SJCRH30 (cell line): ENCODE measurements at regions not wholly inside any gene's neighbourhood (a gene's known extent, or its start where the extent isn't known, plus 50 kb on each side); places are given as distances from the start of the nearest gene placed in this dataset.
A peak's percentile ranks its signal among the peaks of the same experiment; 100 is the strongest.
"Not testable (repeated sequence)": the region's sequence is repeated elsewhere in the genome, so short reads cannot be mapped to it uniquely, and the experiment has no call there.

Experiments
- DNase-seq, 2 experiments: peaks; one replicate each; pipeline ENCODE4 v3.0.0-alpha.2; 2015 to 2020
- H3K27ac ChIP-seq: fragments of 250-450 bp; sonication (Bioruptor Pico); 2 replicates; pipeline ENCODE4 v1.5.1; 2020; ENCODE audit warnings: mild to moderate bottlenecking, moderate library complexity
- H3K27me3 ChIP-seq: fragments of 250-450 bp; sonication (Bioruptor Pico); 2 replicates; pipeline ENCODE4 v1.5.1; 2020; ENCODE audit warnings: mild to moderate bottlenecking, moderate library complexity
- H3K36me3 ChIP-seq: fragments of 250-450 bp; sonication (Bioruptor Pico); 2 replicates; pipeline ENCODE4 v1.5.1; 2020; ENCODE audit warnings: mild to moderate bottlenecking, moderate library complexity
- H3K4me1 ChIP-seq: fragments of 250-450 bp; sonication (Bioruptor Pico); 2 replicates; pipeline ENCODE4 v1.5.1; 2020; ENCODE audit warnings: mild to moderate bottlenecking, moderate library complexity
- H3K4me3 ChIP-seq: fragments of 250-450 bp; sonication (Bioruptor Pico); 2 replicates; pipeline ENCODE4 v1.5.1; 2020; ENCODE audit warnings: mild to moderate bottlenecking, moderate library complexity
- H3K9me3 ChIP-seq: fragments of 250-450 bp; sonication (Bioruptor Pico); replicated peaks from 2 replicates; pipeline ENCODE4 v1.5.1; 2020; ENCODE audit warnings: mild to moderate bottlenecking, moderate library complexity

DNA sequence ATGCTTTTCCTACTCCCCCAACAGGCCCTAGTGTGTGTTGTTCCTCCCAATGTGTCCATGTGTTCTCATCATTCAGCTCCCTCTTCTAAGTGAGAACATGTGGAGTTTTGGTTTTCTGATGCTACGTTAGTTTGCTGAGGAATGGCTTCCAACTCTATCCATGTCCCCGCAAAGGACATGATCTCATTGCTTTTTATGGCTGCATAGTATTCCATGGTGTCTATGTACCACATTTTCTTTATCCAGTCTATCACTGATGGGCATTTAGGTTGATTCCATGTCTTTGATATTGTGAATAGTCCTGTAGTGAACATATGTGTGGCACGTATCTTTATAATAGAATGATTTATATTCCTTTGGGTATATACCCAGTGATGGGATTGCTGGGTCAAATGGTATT lies 72.5 kb upstream of the CCNY start:
- not testable (repeated sequence) for H3K4me1 ChIP-seq, DNase-seq, H3K27me3 ChIP-seq, H3K9me3 ChIP-seq, H3K4me3 ChIP-seq, H3K27ac ChIP-seq, H3K36me3 ChIP-seq

DNA sequence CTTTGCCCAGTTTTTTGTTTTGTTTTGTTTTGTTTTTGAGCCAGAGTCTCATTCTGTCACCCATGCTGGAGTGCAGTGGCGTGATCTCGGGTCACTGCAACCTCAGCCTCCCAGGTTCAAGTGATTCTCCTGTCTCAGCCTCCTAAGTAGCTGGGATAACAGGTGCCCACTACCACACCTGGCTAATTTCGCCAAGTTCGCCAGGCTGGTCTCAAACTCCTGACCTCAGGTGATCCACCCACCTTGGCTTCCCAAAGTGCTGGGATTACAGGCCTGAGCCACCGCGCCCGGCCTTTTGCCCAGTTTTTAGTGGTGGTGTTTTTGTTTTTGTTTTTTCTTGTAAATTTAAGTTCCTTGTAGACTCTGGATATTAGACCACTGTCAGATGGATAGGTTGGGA lies 71.7 kb upstream of the CCNY start:
- H3K9me3 ChIP-seq, H3K36me3 ChIP-seq, DNase-seq, H3K4me1 ChIP-seq, H3K27ac ChIP-seq, H3K27me3 ChIP-seq, H3K4me3 ChIP-seq: not testable (repeated sequence)

DNA sequence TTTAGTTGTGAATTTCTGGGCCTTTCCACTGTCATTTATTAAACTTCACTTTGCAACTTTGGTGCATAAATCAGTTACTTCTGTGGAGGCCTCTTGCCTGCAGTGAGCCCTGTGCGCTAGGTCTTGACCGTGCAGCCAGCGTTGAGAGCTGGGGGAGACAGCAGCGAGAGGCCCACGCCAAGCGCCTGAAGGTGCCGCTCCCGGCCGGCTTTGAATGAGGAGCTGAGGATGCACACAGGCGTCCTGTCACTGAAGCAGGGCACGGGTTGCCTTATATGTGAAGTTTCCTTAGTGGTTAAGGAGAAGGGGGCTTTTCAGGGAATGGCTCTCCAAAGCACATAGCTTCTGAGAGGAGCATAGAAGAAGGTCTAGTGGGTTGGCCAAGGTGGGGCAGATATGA lies 70.9 kb upstream of the CCNY start:
- H3K27me3 ChIP-seq: no peaks in the 10 kb centered on the region
- no peaks in the 10 kb centered on the region for H3K4me1 ChIP-seq
- no peaks in the 10 kb centered on the region for H3K9me3 ChIP-seq
- H3K27ac ChIP-seq: no peak overlapping the region
- DNase-seq: no peak
- H3K4me3 ChIP-seq: no peak overlapping the region
- no peaks in the 10 kb centered on the region for H3K36me3 ChIP-seq

DNA sequence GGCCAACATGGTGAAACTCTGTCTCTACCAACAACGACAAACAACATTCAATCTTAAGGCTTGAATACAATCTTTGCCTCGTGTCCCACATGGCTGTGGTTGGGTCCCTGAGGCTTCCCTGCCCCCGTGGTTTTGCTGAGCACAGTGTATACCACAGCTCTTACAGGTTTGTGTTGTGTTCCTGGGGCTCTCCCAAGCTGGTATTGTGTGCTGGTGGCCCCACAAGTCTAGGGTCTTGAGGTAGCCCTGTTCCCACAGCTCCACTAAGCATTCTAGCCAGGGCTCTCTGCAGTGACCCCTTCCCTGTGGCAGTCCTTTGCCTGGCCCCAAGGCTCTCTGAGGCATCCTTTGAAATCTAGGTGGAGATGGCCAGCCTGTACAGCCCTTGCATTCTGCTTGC lies 68.0 kb upstream of the CCNY start:
- Histone ChIP-seq H3K36me3 (no peaks in the 10 kb centered on the region), H3K27me3 (no peaks in the 10 kb centered on the region), H3K4me1 (peaks cover 12% of the 10 kb centered on the region), H3K9me3 (no peaks in the 10 kb centered on the region), H3K4me3 (no peak overlapping the region), H3K27ac (no peak overlapping the region)
- DNase-seq: no peak

DNA sequence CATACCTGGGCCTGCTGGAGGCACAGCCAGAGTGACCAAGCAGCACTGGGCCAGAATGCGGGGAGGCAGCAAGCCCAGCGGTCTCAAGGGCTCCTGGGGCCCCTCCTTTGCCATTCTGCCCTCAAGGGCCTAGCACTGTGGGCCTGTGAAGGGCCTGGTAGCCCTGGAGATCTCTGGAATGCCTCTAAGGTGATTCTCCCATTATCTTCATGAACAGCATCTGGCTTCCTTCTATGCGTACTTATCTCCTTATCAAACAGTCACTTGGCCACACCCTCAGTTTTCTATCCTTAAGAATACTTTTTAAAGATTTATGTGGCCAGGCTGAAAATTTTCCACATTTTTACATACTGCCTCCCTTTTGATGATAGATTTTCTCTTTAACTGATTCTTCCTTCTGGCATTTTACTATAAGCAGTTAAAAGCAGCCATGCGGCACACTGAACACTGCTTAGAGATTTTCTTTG lies 67.5 kb upstream of the CCNY start:
- no peak for DNase-seq
- no peak overlapping the region for H3K27ac ChIP-seq

DNA sequence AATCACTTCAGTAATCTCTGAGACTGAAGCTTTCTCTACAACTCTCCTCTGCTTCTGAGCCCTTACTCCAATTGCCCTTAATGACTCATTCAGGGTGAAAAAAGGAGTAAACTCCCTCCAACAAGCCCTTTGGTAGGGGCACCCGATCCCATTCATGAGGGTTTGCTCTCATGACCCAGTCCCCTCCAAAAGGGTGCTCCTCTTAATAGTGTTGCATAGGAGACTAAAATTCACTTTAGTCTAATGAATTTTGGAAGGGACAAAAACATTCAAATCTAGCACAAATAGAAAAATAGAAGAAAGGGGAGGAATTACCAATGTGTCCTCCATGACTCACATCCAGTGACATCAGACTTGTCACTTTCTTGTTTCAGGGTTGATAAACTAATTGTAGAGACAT lies 66.2 kb upstream of the CCNY start:
- peaks cover 12% of the 10 kb centered on the region for H3K4me1 ChIP-seq
- H3K36me3 ChIP-seq: no peaks in the 10 kb centered on the region
- DNase-seq: no peak
- H3K27me3 ChIP-seq: no peaks in the 10 kb centered on the region
- H3K4me3 ChIP-seq: no peak overlapping the region
- no peaks in the 10 kb centered on the region for H3K9me3 ChIP-seq
- no peak overlapping the region for H3K27ac ChIP-seq

More for the DNA sequence above, 67.5 kb upstream of the CCNY start:
- Histone ChIP-seq H3K27me3 (no peaks in the 10 kb centered on the region), H3K36me3 (no peaks in the 10 kb centered on the region), H3K4me1 (peaks cover 12% of the 10 kb centered on the region), H3K4me3 (no peak overlapping the region), H3K9me3 (no peaks in the 10 kb centered on the region)

DNA sequence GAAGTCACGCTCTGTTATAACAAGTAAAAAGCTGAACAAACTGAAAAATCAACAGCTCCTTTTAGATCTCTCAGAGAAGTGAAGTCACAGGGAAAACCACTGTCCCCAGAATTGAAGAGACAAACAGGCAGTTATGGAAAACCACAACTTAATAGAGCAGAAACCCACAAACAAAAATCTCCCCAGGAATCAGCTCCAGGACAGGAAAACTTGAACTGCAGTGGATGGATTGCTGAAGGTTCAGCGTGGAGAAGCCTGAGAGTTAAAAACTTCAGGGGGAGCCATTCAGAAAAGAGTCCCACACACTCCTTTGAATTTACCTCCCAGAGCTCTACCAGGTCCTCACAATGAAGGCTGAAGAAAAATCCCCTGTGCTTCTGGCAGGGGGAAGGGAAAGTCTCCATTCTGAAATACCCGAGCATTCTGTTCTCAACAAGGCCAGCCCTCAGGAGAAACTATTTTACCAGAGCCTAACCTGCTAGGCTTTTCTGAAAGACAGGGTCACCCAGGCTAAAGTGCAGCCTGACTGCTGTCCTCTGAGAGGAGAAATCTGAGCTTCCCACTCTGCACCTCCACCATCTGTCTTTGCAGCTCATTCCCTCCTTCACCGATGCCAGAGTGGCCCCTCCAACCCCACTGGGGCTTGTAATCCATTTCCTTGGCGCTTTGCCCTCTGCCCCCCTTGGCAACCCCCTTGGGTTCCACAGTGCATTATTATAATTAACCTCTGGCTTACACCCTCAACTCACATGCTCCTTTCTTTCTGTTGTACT lies 65.0 kb upstream of the CCNY start:
- peak overlapping the region; percentile 46 for H3K27ac ChIP-seq
- H3K9me3 ChIP-seq: no peaks in the 10 kb centered on the region
- H3K27me3 ChIP-seq: no peaks in the 10 kb centered on the region
- H3K36me3 ChIP-seq: no peaks in the 10 kb centered on the region
- no peak overlapping the region for H3K4me3 ChIP-seq
- H3K4me1 ChIP-seq: peaks cover 12% of the 10 kb centered on the region
- DNase-seq: peak; percentile 54 to 73

DNA sequence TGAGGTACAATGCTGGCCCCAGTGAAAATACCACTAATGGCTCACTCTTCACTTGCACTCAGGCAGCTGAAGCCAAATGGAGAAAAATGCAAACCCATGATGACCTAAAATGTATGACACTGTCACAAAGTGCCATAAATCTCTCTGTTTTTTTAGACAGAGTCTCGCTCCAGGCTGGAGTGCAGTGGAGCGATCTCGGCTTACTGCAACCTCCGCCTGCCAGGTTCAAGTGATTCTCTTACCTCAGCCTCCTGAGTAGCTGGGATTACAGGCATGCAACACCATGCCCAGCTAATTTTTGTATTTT lies 64.5 kb upstream of the CCNY start:
- H3K36me3 ChIP-seq, H3K27me3 ChIP-seq, H3K9me3 ChIP-seq, H3K4me3 ChIP-seq, DNase-seq: not testable (repeated sequence)
- H3K27ac ChIP-seq: peak overlapping the region; percentile 46; the same call in 1 of the 2 replicates
- H3K4me1 ChIP-seq: peaks cover 12% of the 10 kb centered on the region

DNA sequence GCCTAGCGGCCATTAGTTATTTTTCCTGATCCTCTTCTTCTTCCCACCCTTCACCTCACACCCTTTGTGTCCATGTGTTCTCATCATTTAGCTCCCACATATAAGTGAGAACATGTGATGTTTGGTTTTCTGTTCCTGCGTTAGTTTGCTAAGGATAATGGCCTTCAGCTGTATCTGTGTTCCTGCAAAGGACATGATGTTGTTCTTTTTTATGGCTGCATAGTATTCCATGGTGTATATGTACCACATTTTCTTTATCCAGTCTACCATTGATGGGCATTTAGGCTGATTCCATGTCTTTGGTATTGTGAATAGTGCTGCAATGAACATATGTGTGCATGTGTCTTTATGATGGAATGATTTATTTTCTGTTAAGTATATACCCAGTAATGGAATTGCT lies 63.9 kb upstream of the CCNY start:
- not testable (repeated sequence) for H3K9me3 ChIP-seq, H3K27ac ChIP-seq, DNase-seq, H3K27me3 ChIP-seq, H3K4me3 ChIP-seq, H3K36me3 ChIP-seq
- peaks cover 12% of the 10 kb centered on the region for H3K4me1 ChIP-seq

DNA sequence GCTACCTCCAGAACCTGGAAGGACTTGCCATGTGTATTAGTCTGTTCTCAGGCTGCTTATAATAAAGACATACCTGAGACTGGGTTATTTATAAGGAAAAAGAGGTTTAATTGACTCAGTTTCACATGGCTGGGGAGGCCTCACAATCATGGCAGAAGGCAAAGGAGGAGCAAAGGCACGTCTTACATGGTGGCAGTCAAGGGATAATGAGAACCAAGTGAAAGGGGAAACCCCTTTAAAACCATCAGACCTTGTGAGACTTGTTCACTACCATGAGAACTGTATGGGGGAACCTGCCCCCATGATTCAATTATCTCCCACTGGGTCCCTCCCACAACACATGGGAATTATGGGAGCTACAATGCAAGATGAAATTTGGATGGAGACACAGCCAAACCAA lies 62.3 kb upstream of the CCNY start:
- H3K27ac ChIP-seq, H3K9me3 ChIP-seq, H3K36me3 ChIP-seq, H3K4me3 ChIP-seq, DNase-seq, H3K27me3 ChIP-seq: not testable (repeated sequence)
- H3K4me1 ChIP-seq: peaks cover 12% of the 10 kb centered on the region

DNA sequence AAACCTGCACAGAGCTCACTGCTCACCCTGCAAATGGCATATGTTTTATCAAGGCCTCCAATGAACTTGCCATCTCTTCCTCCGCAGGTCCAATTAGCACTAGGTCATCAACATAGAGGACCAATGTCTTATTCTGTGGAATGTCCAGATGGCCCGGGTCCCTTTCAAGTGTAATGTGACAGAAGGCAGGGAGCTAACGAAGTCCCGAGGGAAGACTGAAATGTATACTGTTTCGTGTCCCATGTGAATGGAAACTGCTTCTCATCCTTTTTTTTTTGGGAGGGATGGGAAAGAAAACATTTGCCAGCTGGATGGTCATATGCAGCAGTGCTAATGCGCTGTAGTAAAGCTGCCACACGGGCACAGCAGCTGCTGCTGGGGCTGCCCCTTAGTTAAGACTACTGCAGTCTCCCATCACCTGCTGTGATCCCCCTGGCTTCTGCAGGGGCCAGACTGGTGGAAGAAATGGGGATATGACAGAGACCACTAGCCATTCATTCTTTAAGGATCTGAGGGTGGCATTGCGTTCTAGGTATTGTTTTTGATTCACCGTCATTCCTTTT lies 61.7 kb upstream of the CCNY start:
- H3K27ac ChIP-seq: no peak overlapping the region
- peaks cover 12% of the 10 kb centered on the region for H3K4me1 ChIP-seq
- peak; percentile 13 to 43 for DNase-seq
- no peaks in the 10 kb centered on the region for H3K9me3 ChIP-seq
- no peaks in the 10 kb centered on the region for H3K27me3 ChIP-seq
- H3K36me3 ChIP-seq: no peaks in the 10 kb centered on the region
- no peak overlapping the region for H3K4me3 ChIP-seq

DNA sequence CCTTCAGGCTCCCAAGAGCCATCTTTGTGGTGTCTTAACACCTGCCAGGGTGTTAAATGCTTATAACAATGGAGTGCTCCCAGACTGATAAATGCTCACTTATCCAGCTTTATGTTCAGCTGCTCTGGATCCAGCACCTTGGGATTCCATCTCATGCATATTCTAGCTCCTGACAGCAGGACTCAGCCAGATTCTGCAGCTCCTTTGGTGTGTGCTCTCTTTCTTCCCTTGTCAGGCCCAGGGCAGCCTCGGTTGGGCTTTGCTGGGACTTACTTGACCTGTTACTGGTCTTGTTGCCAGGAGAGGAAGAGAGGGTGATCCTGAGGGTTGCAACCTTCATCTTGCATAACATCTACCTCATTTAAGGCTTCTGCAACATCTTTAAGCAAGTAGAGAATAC lies 59.4 kb upstream of the CCNY start:
- H3K9me3 ChIP-seq: no peaks in the 10 kb centered on the region; the same call in 1 of the 2 replicates
- H3K4me1 ChIP-seq: peaks cover under 1% of the 10 kb centered on the region; the same call in 1 of the 2 replicates
- no peak overlapping the region for H3K4me3 ChIP-seq
- no peaks in the 10 kb centered on the region for H3K27me3 ChIP-seq
- no peak for DNase-seq
- no peak overlapping the region for H3K27ac ChIP-seq
- no peaks in the 10 kb centered on the region for H3K36me3 ChIP-seq

DNA sequence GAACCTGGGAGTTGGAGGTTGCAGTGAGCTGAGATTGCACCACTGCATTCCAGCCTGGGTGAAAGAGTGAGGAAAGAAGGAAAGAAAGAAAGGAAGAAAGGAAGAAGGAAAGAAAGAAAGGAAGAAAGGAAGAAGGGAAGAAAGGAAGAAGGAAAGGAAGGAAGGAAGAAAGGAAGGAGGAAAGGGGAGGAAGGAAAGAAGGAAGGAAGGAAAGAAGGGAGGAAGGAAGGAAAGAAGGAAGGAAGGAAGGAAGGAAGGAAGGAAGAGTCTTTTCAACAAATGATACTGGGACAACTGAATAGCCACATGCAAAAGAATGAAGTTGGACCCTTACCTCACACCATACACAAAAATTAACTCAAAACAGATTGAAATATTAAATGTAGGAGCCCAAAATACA lies 56.1 kb upstream of the CCNY start:
- not testable (repeated sequence) for H3K27ac ChIP-seq, H3K9me3 ChIP-seq, H3K4me1 ChIP-seq

More for the DNA sequence above, 56.1 kb upstream of the CCNY start:
- H3K4me3 ChIP-seq, DNase-seq, H3K27me3 ChIP-seq, H3K36me3 ChIP-seq: not testable (repeated sequence)
